HCT116 (cell line): ENCODE measurements at regions not wholly inside any gene's neighbourhood (a gene's known extent, or its start where the extent isn't known, plus 50 kb on each side); places are given as distances from the start of the nearest gene placed in this dataset. TPM values are rescaled to one million over a fixed set of nuclear protein-coding genes. Genes with fewer than 3 reads are reported as not detected.

Experiments
- microRNA-seq: library from miRNA; unstranded; fragments of <30 nt; microRNA quantifications from one replicate; pipeline ENCODE4, GENCODE V29; 2016; ENCODE audit warnings: borderline number of aligned reads

Small RNA genes in the stretch of these regions (microRNA-seq; reads per million reads assigned to microRNA genes)
- gene MIR3668 (not detected), gene MIR4465 (not detected)
